Kidney (tissue), 13 donors: ENCODE measurements at regions not wholly inside any gene's neighbourhood (a gene's known extent, or its start where the extent isn't known, plus 50 kb on each side); places are given as distances from the start of the nearest gene placed in this dataset.
A peak's percentile ranks its signal among the peaks of the same experiment; 100 is the strongest.
"Not testable (repeated sequence)": the region's sequence is repeated elsewhere in the genome, so short reads cannot be mapped to it uniquely, and the experiment has no call there.

Experiments used
- DNase-seq, 5 donors: peaks; one replicate each; pipeline ENCODE4 v3.0.0-alpha.2; 2013 to 2020
- FAIRE-seq: peaks from 2 replicates; lab custom pipeline; 2012; peaks lifted over from hg19 to GRCh38; lab: Jason Lieb, UNC
- H3K27ac ChIP-seq, 2 donors: one replicate each; pipeline ENCODE4 v1.7.0; 2013; ENCODE audit warnings: low read depth in 2 of 2, low read length in 2 of 2, inconsistent platforms in 1 of 2
- H3K27me3 ChIP-seq: one replicate; pipeline ENCODE4 v1.7.1; 2013; ENCODE audit warnings: low read length, inconsistent platforms; ENCODE audit not compliant: control insufficient read depth, insufficient read depth
- H3K36me3 ChIP-seq, 3 donors: one replicate each; pipeline versions ENCODE4 v1.7.0 to v1.7.1; 2013; ENCODE audit warnings: low read length in 3 of 3, control low read depth in 1 of 3, inconsistent platforms in 1 of 3; ENCODE audit not compliant: insufficient read depth in 3 of 3, control insufficient read depth in 2 of 3
- H3K4me1 ChIP-seq, 3 donors: one replicate each; pipeline versions ENCODE4 v1.7.0 to v1.7.1; 2013; ENCODE audit warnings: low read length in 3 of 3, inconsistent platforms in 1 of 3, low read depth in 1 of 3; ENCODE audit not compliant: control insufficient read depth in 2 of 3, insufficient read depth in 2 of 3
- H3K4me3 ChIP-seq, 3 donors: one replicate each; pipeline versions ENCODE4 v1.7.0 to v1.8.1; 2013; ENCODE audit warnings: low read length in 3 of 3, control low read depth in 1 of 3, inconsistent platforms in 1 of 3
- H3K9ac ChIP-seq, 3 donors: one replicate each; pipeline versions ENCODE4 v1.7.0 to v1.7.1; 2013; ENCODE audit warnings: low read length in 3 of 3, control low read depth in 1 of 3, inconsistent platforms in 1 of 3
- H3K9me3 ChIP-seq, 3 donors: one replicate each; pipeline versions ENCODE4 v1.7.0 to v1.7.1; 2013; ENCODE audit warnings: low read length in 3 of 3, control low read depth in 1 of 3, inconsistent platforms in 1 of 3; ENCODE audit not compliant: control insufficient read depth in 2 of 3, insufficient read depth in 1 of 3
- intact Hi-C: fragments of 100-400 bp; cut with DNase I; formaldehyde crosslinking; loops from one replicate; pipeline ENCODE4 v1.11.1; 2022
- TF ChIP-seq, protein P1 (sequence below): IDR thresholded peaks from 3 replicates; pipeline ENCODE4 v1.5.1; 2012; ENCODE audit warnings: mild to moderate bottlenecking, moderate library complexity, borderline replicate concordance; ENCODE audit not compliant: insufficient read depth; ENCODE audit errors: extremely low read depth
- donor health status: control.
- donor health status: control.
- donor health status: control.
- donor health status: control.
- donor health status: control.
- donor health status: DM: yes; HTN: yes; CAD: no.
- donor health status: Normal renal cell carcinoma (clear cell type).

DNA sequence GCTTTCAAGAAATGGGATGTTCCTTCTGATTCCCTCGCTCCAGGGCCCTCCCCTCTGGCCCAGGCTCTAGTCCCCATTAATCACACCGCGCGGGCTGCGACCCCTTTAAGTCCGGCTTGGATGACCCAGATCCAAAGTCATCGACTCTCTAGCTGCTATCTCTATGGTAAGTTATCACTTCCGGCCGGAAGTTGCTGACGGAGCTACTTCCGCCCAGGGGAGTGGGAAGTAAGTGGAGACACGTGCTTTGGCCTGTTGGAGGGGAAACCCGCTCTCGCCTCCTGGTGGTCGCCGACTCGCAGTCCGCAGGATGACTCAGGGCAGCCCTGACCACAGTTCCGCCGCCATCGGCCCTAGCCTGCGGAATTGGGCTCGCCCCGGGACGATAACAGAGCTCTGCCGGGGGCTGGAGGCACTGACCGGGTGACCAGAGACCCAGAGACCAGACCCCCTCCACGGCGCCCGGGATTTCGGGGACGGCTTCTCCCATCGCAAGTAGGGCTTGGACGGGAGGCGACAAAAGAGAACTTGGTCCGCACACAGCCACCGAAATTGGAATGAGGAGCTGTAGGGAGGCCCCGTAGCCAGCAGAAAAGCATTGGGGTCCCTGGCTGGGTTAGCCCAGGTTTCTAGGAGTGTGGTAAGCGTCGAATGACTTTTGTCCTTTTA, 52.2 kb upstream of the SEC14L1 start:
- Histone ChIP-seq H3K4me1 (peaks cover 0 to 21% (median 12%) of the 10 kb centered on the region in 3 donors), H3K27me3 (no peaks in the 10 kb centered on the region), H3K36me3 (peaks cover 5 to 14% (median 14%) of the 10 kb centered on the region in 3 donors), H3K4me3 (peak overlapping the region; percentile 80 to 98 (median 83)), H3K9ac (peak overlapping the region; percentile 61 to 97 (median 85)), H3K9me3 (no peaks in the 10 kb centered on the region), H3K27ac (peak overlapping the region; percentile 84 to 87)
- TF ChIP-seq, protein P1, sequence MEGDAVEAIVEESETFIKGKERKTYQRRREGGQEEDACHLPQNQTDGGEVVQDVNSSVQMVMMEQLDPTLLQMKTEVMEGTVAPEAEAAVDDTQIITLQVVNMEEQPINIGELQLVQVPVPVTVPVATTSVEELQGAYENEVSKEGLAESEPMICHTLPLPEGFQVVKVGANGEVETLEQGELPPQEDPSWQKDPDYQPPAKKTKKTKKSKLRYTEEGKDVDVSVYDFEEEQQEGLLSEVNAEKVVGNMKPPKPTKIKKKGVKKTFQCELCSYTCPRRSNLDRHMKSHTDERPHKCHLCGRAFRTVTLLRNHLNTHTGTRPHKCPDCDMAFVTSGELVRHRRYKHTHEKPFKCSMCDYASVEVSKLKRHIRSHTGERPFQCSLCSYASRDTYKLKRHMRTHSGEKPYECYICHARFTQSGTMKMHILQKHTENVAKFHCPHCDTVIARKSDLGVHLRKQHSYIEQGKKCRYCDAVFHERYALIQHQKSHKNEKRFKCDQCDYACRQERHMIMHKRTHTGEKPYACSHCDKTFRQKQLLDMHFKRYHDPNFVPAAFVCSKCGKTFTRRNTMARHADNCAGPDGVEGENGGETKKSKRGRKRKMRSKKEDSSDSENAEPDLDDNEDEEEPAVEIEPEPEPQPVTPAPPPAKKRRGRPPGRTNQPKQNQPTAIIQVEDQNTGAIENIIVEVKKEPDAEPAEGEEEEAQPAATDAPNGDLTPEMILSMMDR = peak; percentile 70
- DNase-seq (peak; percentile 96 to 99 (median 97)), FAIRE-seq (no peak)
- intact Hi-C loops = loop anchor here (5.0 kb wide), 1 partner anchor 159 kb away; no protein-coding TSS in a partner anchor

DNA sequence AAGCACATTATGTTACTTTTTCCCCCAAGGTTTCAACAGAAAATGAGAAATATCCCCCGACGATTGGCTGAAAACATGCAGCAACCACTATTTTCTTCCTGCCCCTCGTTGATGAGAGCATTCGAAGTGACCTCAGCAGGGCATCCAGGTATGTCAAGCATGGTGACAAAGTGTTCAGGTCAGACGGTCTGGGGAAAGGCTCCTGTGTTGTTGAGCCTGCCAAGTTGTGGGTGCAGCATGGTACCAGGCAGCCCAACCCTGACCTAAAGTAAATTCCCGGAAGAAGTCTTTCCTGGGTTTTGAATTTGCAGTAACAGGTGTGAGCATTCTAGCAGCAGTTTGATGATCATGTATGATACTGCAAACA, 51.7 kb upstream of the SEC14L1 start:
- no peaks in the 10 kb centered on the region for H3K9me3 ChIP-seq
- peaks cover 5 to 17% (median 17%) of the 10 kb centered on the region in 3 donors for H3K36me3 ChIP-seq
- peaks cover 0 to 21% (median 12%) of the 10 kb centered on the region in 3 donors for H3K4me1 ChIP-seq
- H3K9ac ChIP-seq = peak overlapping the region; percentile 61 to 97 (median 85)
- TF ChIP-seq, protein P1 = no peak
- FAIRE-seq (no peak), DNase-seq (peak in 3 of 5 donors; percentile 30 to 59 (median 54))
- intact Hi-C loops = loop anchor here (5.0 kb wide), 1 partner anchor 158 kb away; no protein-coding TSS in a partner anchor
- H3K27me3 ChIP-seq = no peaks in the 10 kb centered on the region
- H3K27ac ChIP-seq = peak overlapping the region; percentile 84 to 87
- peak overlapping the region; percentile 80 to 98 (median 83) for H3K4me3 ChIP-seq

GRCh38 chr17:77089949-77090348, 50.8 kb upstream of the SEC14L1 start:
- H3K27me3 ChIP-seq, DNase-seq, H3K27ac ChIP-seq, H3K9me3 ChIP-seq, FAIRE-seq, H3K9ac ChIP-seq, H3K4me3 ChIP-seq: not testable (repeated sequence)
- intact Hi-C loops = loop anchor here (5.0 to 10.0 kb wide), 2 partner anchors 115 to 157 kb away; no protein-coding TSS in a partner anchor
- Histone ChIP-seq H3K4me1 (peaks cover 0 to 21% (median 12%) of the 10 kb centered on the region in 3 donors), H3K36me3 (peaks cover 5 to 25% (median 18%) of the 10 kb centered on the region in 3 donors)

GRCh38 chr17:77090476-77090875, 50.3 kb upstream of the SEC14L1 start:
- Histone ChIP-seq H3K9ac (no peak overlapping the region), H3K4me1 (peaks cover 0 to 21% (median 12%) of the 10 kb centered on the region in 3 donors), H3K36me3 (peaks cover 5 to 26% (median 22%) of the 10 kb centered on the region in 3 donors), H3K9me3 (no peaks in the 10 kb centered on the region), H3K4me3 (no peak overlapping the region), H3K27me3 (no peaks in the 10 kb centered on the region), H3K27ac (no peak overlapping the region)
- no peak for DNase-seq
- no peak for FAIRE-seq
- intact Hi-C loops = loop anchor here (10.0 kb wide), 1 partner anchor 114 kb away; no protein-coding TSS in a partner anchor
- TF ChIP-seq, protein P1 = no peak
